HepG2 (cell line): ENCODE measurements at regions not wholly inside any gene's neighbourhood (a gene's known extent, or its start where the extent isn't known, plus 50 kb on each side); places are given as distances from the start of the nearest gene placed in this dataset.

Source experiments
- BCL3 ChIP-seq: sonication (generic); formaldehyde crosslinking; IDR thresholded peaks from 2 replicates; pipeline ENCODE4 v1.5.1; 2020; ENCODE audit warnings: mild to moderate bottlenecking, missing genetic modification reagents, moderate library complexity
- EHMT2 ChIP-seq: fragments of 200-600 bp; sonication (generic); IDR thresholded peaks from 2 replicates; pipeline ENCODE4 v1.7.0; 2017; ENCODE audit warnings: antibody characterized with exemption, low read depth, low read length, borderline replicate concordance
- JUNB ChIP-seq: sonication (generic); formaldehyde crosslinking; IDR thresholded peaks from 2 replicates; pipeline ENCODE4 v1.8.0; 2022; ENCODE audit warnings: missing genetic modification reagents, mild to moderate bottlenecking, borderline replicate concordance
- KDM4B ChIP-seq: sonication (generic); formaldehyde crosslinking; IDR thresholded peaks from 2 replicates; pipeline ENCODE4 v1.4.0; 2020; ENCODE audit warnings: missing genetic modification reagents
- SNAPC4 ChIP-seq: sonication (generic); formaldehyde crosslinking; IDR thresholded peaks from 2 replicates; pipeline ENCODE4 v1.4.0; 2020; ENCODE audit warnings: mild to moderate bottlenecking, missing genetic modification reagents
- THAP11 ChIP-seq: IDR thresholded peaks from 2 replicates; pipeline ENCODE4 v1.6.1; 2016; ENCODE audit warnings: missing biosample characterization, missing genetic modification reagents
- TOPORS ChIP-seq: sonication (generic); formaldehyde crosslinking; IDR thresholded peaks from 2 replicates; pipeline ENCODE4 v1.8.0; 2023; ENCODE audit warnings: mild to moderate bottlenecking, missing genetic modification reagents
- ZBTB14 ChIP-seq: sonication (generic); formaldehyde crosslinking; IDR thresholded peaks from 2 replicates; pipeline ENCODE4 v1.4.0; 2020; ENCODE audit warnings: missing genetic modification reagents
- ZHX2 ChIP-seq, 2 experiments: sonication (generic) in 1 of 2; formaldehyde crosslinking in 1 of 2; IDR thresholded peaks; 2 replicates each; pipeline versions ENCODE4 v1.6.1 to v1.9.0; 2014 to 2022; ENCODE audit warnings: antibody characterized with exemption in 1 of 2, borderline replicate concordance in 1 of 2, inconsistent platforms in 1 of 2, low read depth in 1 of 2, missing genetic modification reagents in 1 of 2
- ZNF569 ChIP-seq: sonication (generic); formaldehyde crosslinking; IDR thresholded peaks from 2 replicates; pipeline ENCODE4 v1.5.0; 2020; ENCODE audit warnings: mild to moderate bottlenecking, missing genetic modification reagents, moderate library complexity, borderline replicate concordance
- ZNF709 ChIP-seq: sonication (generic); formaldehyde crosslinking; IDR thresholded peaks from 2 replicates; pipeline ENCODE4 v1.5.0; 2020; ENCODE audit warnings: mild to moderate bottlenecking, missing genetic modification reagents
- ZNF850 ChIP-seq: sonication (generic); formaldehyde crosslinking; conservative IDR thresholded peaks from 2 replicates; pipeline ENCODE4 v1.9.0; 2021; ENCODE audit warnings: mild to moderate bottlenecking, missing genetic modification reagents
- ZNF879 ChIP-seq: sonication (generic); formaldehyde crosslinking; IDR thresholded peaks from 2 replicates; pipeline ENCODE4 v1.8.1; 2023; ENCODE audit warnings: missing genetic modification reagents
- ZSCAN21 ChIP-seq: sonication (generic); formaldehyde crosslinking; IDR thresholded peaks from 2 replicates; pipeline ENCODE4 v1.8.0; 2022; ENCODE audit warnings: mild to moderate bottlenecking, missing genetic modification reagents, moderate library complexity, borderline replicate concordance

- TF ChIP-seq ZHX2 (IDR thresholded peaks at IDR 0.05; ENCODE audit: low read depth) (0 out of 2 replicates have a peak, but pooled peaks have one; percentile 56), ZHX2 (CRISPR knock-in tag; IDR thresholded peaks at IDR 0.05; ENCODE audit: borderline replicate concordance) (no peak; the same call in 1 of the 2 replicates), JUNB (CRISPR knock-in tag) (peak; percentile 32; the same call in 1 of the 2 replicates), ZNF569 (CRISPR knock-in tag) (no peak), ZNF879 (CRISPR knock-in tag) (no peak; the same call in 1 of the 2 replicates), EHMT2 (no peak), KDM4B (CRISPR knock-in tag) (peak; percentile 67), THAP11 (CRISPR knock-in tag) (peak; percentile 59), BCL3 (CRISPR knock-in tag) (peak; percentile 64; the same call in 1 of the 2 replicates), ZBTB14 (CRISPR knock-in tag) (peak; percentile 52; the same call in 1 of the 2 replicates), SNAPC4 (peak; percentile 75; the same call in 1 of the 2 replicates), ZNF850 (no peak), ZSCAN21 (CRISPR knock-in tag) (no peak; the same call in 1 of the 2 replicates), TOPORS (CRISPR knock-in tag) (0 out of 2 replicates have a peak, but pooled peaks have one; percentile 68), ZNF709 (CRISPR knock-in tag) (peak; percentile 48)
These were observed 262.2 kb downstream of the BAMBI start (continued) for GRCh38 chr10:28939281-28940157.
